ENCODE measurements at regions not wholly inside any gene's neighbourhood (a gene's known extent, or its start where the extent isn't known, plus 50 kb on each side); places are given as distances from the start of the nearest gene placed in this dataset.
"Not testable (repeated sequence)": the region's sequence is repeated elsewhere in the genome, so short reads cannot be mapped to it uniquely, and the experiment has no call there.

DNA sequence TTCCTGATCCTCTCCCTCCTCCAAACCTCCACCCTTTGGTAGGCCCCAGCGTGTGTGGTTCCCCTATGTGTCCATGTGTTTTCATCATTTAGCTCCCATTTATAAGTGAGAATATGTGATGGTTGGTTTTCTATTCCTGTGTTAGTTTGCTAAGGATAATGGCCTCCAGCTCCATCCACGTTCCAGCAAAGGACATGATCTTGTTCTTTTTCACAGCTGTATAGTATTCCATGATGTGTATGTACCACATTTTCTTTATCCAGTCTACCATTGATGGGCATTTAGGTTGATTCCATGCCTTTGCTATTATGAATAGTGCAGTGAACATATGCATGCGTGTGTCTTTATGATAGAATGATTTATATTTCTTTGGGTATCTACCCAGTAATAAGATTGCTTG lies 420.7 kb downstream of the MIAT start:
- no CpG with 5 or more reads among the region's 3 CpGs for WGBS, 2 donors (ENCODE audit: extremely low coverage in 2 of 2, insufficient read length in 2 of 2, insufficient replicate concordance in 1 of 2)
- DNase-seq (ENCODE audit: low spot score); H3K27me3 ChIP-seq (ENCODE audit: control insufficient read depth in 3 of 3, insufficient read depth in 3 of 3, low read depth in 1 of 3, low read length in 3 of 3): not testable (repeated sequence)

DNA sequence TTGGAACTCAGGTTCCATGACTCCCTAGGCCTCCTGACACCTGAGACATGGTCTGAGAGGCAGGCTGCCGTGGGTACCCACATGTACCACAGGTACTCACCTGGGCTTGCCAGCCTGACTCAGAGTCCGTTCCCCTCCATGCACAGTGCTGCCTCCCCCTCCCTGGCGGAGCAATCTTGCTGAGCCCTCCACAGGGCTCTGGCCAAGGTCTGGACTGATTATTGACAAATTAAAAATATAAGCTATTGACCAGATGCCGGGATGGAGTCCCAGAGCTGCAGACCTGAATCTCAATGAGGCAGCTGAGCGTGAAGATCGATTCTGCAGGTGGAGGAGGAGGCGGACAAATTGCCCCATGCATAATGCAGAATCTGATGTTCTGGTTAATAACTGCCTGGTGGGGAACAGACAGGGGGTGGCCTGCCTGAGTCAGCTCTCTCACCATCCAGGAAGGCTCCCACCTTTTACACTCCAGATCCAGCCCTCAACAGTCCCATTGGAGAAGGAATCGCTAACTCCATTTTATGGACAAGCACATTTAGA lies 422.7 kb downstream of the MIAT start:
- Histone ChIP-seq H2AFZ (ENCODE audit: low read length) (no peak overlapping the region), H3K18ac (ENCODE audit: low read length) (no peak overlapping the region), H2BK12ac (ENCODE audit: low read length) (no peak overlapping the region), H2BK5ac (ENCODE audit: low read length) (no peak overlapping the region), H2BK15ac (ENCODE audit: low read length) (no peak overlapping the region), H3K9me3 (replicated peaks in 1 of 2; ENCODE audit: control insufficient read depth in 2 of 2, insufficient read depth in 1 of 2, low read depth in 1 of 2, low read length in 2 of 2) (no peaks in the 10 kb centered on the region), H3K79me1 (ENCODE audit: low read depth, low read length) (no peaks in the 10 kb centered on the region), H4K8ac (ENCODE audit: low read depth, low read length) (no peak overlapping the region), H4K91ac (ENCODE audit: low read depth, low read length, poor library complexity) (no peak overlapping the region), H2AK5ac (ENCODE audit: low read depth, low read length) (no peak overlapping the region), H3K9ac (ENCODE audit: low read depth, low read length, poor library complexity) (no peak overlapping the region), H3K4me3 (ENCODE audit: low read length in 2 of 2) (no peak overlapping the region), H3K27me3 (ENCODE audit: control insufficient read depth in 3 of 3, insufficient read depth in 3 of 3, low read depth in 1 of 3, low read length in 3 of 3) (peaks cover 0 to 4% (median 0%) of the 10 kb centered on the region in 3 experiments), H2BK120ac (ENCODE audit: low read depth, low read length) (no peak overlapping the region), H3K27ac (replicated peaks; ENCODE audit: low read length) (no peak overlapping the region), H3K4me1 (ENCODE audit: control insufficient read depth in 2 of 2, insufficient read depth in 1 of 2, low read depth in 1 of 2, low read length in 2 of 2) (peaks cover 0 to 1% of the 10 kb centered on the region in 2 donors), H3K4ac (ENCODE audit: low read length) (no peak overlapping the region), H3K23ac (ENCODE audit: low read depth, low read length, poor library complexity) (no peak overlapping the region), H3K4me2 (ENCODE audit: insufficient read depth, low read length, poor library complexity, severe bottlenecking) (no peak overlapping the region), H3K14ac (ENCODE audit: low read length) (no peak overlapping the region), H3K36me3 (replicated peaks in 1 of 2; ENCODE audit: control insufficient read depth in 2 of 2, insufficient read depth in 2 of 2, low read length in 2 of 2) (no peaks in the 10 kb centered on the region)
- no CpG with 5 or more reads among the region's 8 CpGs for WGBS, 2 donors (ENCODE audit: extremely low coverage in 2 of 2, insufficient read length in 2 of 2, insufficient replicate concordance in 1 of 2)
- DNase-seq (ENCODE audit: low spot score) = no peak

More for the DNA sequence above, 420.7 kb downstream of the MIAT start:
- H3K14ac ChIP-seq (ENCODE audit: low read length); H3K36me3 ChIP-seq (replicated peaks in 1 of 2; ENCODE audit: control insufficient read depth in 2 of 2, insufficient read depth in 2 of 2, low read length in 2 of 2); H3K4me1 ChIP-seq (ENCODE audit: control insufficient read depth in 2 of 2, insufficient read depth in 1 of 2, low read depth in 1 of 2, low read length in 2 of 2); H4K8ac ChIP-seq (ENCODE audit: low read depth, low read length); H3K27ac ChIP-seq (replicated peaks; ENCODE audit: low read length); H2AK5ac ChIP-seq (ENCODE audit: low read depth, low read length); H3K79me1 ChIP-seq (ENCODE audit: low read depth, low read length); H3K18ac ChIP-seq (ENCODE audit: low read length); H3K4me2 ChIP-seq (ENCODE audit: insufficient read depth, low read length, poor library complexity, severe bottlenecking); H2AFZ ChIP-seq (ENCODE audit: low read length); H3K4ac ChIP-seq (ENCODE audit: low read length); H4K91ac ChIP-seq (ENCODE audit: low read depth, low read length, poor library complexity); H2BK120ac ChIP-seq (ENCODE audit: low read depth, low read length); H3K9ac ChIP-seq (ENCODE audit: low read depth, low read length, poor library complexity); H3K9me3 ChIP-seq (replicated peaks in 1 of 2; ENCODE audit: control insufficient read depth in 2 of 2, insufficient read depth in 1 of 2, low read depth in 1 of 2, low read length in 2 of 2); H2BK5ac ChIP-seq (ENCODE audit: low read length); H2BK15ac ChIP-seq (ENCODE audit: low read length); H3K4me3 ChIP-seq (ENCODE audit: low read length in 2 of 2); H2BK12ac ChIP-seq (ENCODE audit: low read length); H3K23ac ChIP-seq (ENCODE audit: low read depth, low read length, poor library complexity): not testable (repeated sequence)

DNA sequence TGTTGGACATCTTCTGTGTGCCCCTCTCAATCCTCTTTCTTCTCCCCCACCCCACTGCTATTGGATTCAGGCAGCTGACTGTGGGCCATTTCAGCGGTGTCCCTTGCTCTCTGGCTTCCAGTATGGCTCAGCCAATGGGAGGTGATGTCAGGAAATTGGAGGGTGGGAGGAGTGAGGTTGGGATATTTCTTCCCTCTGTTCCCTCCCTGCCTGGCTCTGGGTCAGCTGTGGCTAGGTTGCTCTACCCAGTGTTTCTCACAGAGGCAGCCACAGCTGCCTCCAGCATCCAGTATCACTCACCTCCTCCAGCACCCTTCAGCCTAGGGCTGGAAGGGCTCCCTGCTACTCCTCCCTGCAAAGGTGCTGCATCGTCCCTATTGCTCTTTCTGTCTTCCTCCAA lies 423.5 kb downstream of the MIAT start:
- no peak overlapping the region for H3K4me3 ChIP-seq (ENCODE audit: low read length in 2 of 2)
- no peak overlapping the region for H3K4ac ChIP-seq (ENCODE audit: low read length)
- no peaks in the 10 kb centered on the region for H3K36me3 ChIP-seq (replicated peaks in 1 of 2; ENCODE audit: control insufficient read depth in 2 of 2, insufficient read depth in 2 of 2, low read length in 2 of 2)
- H4K8ac ChIP-seq (ENCODE audit: low read depth, low read length) = no peak overlapping the region
- peak overlapping the region; percentile 6 for H3K18ac ChIP-seq (ENCODE audit: low read length)
- no peak overlapping the region for H4K91ac ChIP-seq (ENCODE audit: low read depth, low read length, poor library complexity)
- no peak overlapping the region for H3K14ac ChIP-seq (ENCODE audit: low read length)
- H3K27ac ChIP-seq (replicated peaks; ENCODE audit: low read length) = no peak overlapping the region
- H2BK120ac ChIP-seq (ENCODE audit: low read depth, low read length) = no peak overlapping the region
- no peak for DNase-seq (ENCODE audit: low spot score)
- no peaks in the 10 kb centered on the region for H3K9me3 ChIP-seq (replicated peaks in 1 of 2; ENCODE audit: control insufficient read depth in 2 of 2, insufficient read depth in 1 of 2, low read depth in 1 of 2, low read length in 2 of 2)
- peaks cover 0 to 4% (median 0%) of the 10 kb centered on the region in 3 experiments for H3K27me3 ChIP-seq (ENCODE audit: control insufficient read depth in 3 of 3, insufficient read depth in 3 of 3, low read depth in 1 of 3, low read length in 3 of 3)
- no peak overlapping the region for H2BK15ac ChIP-seq (ENCODE audit: low read length)
- no peak overlapping the region for H3K4me2 ChIP-seq (ENCODE audit: insufficient read depth, low read length, poor library complexity, severe bottlenecking)
- peaks cover 1 to 3% of the 10 kb centered on the region in 2 donors for H3K4me1 ChIP-seq (ENCODE audit: control insufficient read depth in 2 of 2, insufficient read depth in 1 of 2, low read depth in 1 of 2, low read length in 2 of 2)
- no peak overlapping the region for H2AK5ac ChIP-seq (ENCODE audit: low read depth, low read length)
- no peaks in the 10 kb centered on the region for H3K79me1 ChIP-seq (ENCODE audit: low read depth, low read length)
- no peak overlapping the region for H3K9ac ChIP-seq (ENCODE audit: low read depth, low read length, poor library complexity)
- H3K23ac ChIP-seq (ENCODE audit: low read depth, low read length, poor library complexity) = no peak overlapping the region
- no peak overlapping the region for H2BK5ac ChIP-seq (ENCODE audit: low read length)
- no peak overlapping the region for H2BK12ac ChIP-seq (ENCODE audit: low read length)
- no peak overlapping the region for H2AFZ ChIP-seq (ENCODE audit: low read length)
- no CpG with 5 or more reads among the region's 2 CpGs for WGBS, 2 donors (ENCODE audit: extremely low coverage in 2 of 2, insufficient read length in 2 of 2, insufficient replicate concordance in 1 of 2)

DNA sequence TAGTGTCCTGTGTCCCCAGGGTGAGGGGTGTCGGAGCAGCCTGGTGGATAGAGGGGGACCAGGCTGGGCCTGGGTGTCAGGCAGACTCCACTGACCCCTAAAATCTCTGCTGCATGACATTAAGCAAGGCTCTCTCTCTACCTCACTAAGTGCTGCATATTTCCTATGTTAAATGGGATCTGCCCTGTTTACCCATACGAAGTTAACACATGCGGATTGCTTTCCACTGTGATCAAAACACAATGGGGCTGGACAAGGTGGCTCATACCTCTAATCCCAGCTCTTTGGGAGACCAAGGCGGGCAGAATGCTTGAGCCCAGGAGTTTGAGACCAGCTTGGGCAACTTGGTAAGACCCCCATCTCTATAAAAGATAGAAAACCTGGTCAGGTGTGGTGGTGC lies 426.2 kb downstream of the MIAT start:
- no peak overlapping the region for H4K91ac ChIP-seq (ENCODE audit: low read depth, low read length, poor library complexity)
- WGBS, 2 donors (ENCODE audit: extremely low coverage in 2 of 2, insufficient read length in 2 of 2, insufficient replicate concordance in 1 of 2) = no CpG with 5 or more reads among the region's 4 CpGs
- no peak overlapping the region for H2BK15ac ChIP-seq (ENCODE audit: low read length)
- H3K4ac ChIP-seq (ENCODE audit: low read length) = no peak overlapping the region
- H2BK12ac ChIP-seq (ENCODE audit: low read length) = no peak overlapping the region
- H3K27ac ChIP-seq (replicated peaks; ENCODE audit: low read length) = no peak overlapping the region
- H3K18ac ChIP-seq (ENCODE audit: low read length) = no peak overlapping the region
- H3K36me3 ChIP-seq (replicated peaks in 1 of 2; ENCODE audit: control insufficient read depth in 2 of 2, insufficient read depth in 2 of 2, low read length in 2 of 2) = no peaks in the 10 kb centered on the region
- no peaks in the 10 kb centered on the region for H3K9me3 ChIP-seq (replicated peaks in 1 of 2; ENCODE audit: control insufficient read depth in 2 of 2, insufficient read depth in 1 of 2, low read depth in 1 of 2, low read length in 2 of 2)
- no peak overlapping the region for H2BK5ac ChIP-seq (ENCODE audit: low read length)
- DNase-seq (ENCODE audit: low spot score) = no peak
- no peaks in the 10 kb centered on the region for H3K27me3 ChIP-seq (ENCODE audit: control insufficient read depth in 3 of 3, insufficient read depth in 3 of 3, low read depth in 1 of 3, low read length in 3 of 3)
- no peak overlapping the region for H3K23ac ChIP-seq (ENCODE audit: low read depth, low read length, poor library complexity)
- no peak overlapping the region for H3K9ac ChIP-seq (ENCODE audit: low read depth, low read length, poor library complexity)
- no peak overlapping the region for H2BK120ac ChIP-seq (ENCODE audit: low read depth, low read length)
- H3K4me3 ChIP-seq (ENCODE audit: low read length in 2 of 2) = no peak overlapping the region
- no peak overlapping the region for H3K4me2 ChIP-seq (ENCODE audit: insufficient read depth, low read length, poor library complexity, severe bottlenecking)
- H3K14ac ChIP-seq (ENCODE audit: low read length) = no peak overlapping the region
- peaks cover 1 to 12% of the 10 kb centered on the region in 2 donors for H3K4me1 ChIP-seq (ENCODE audit: control insufficient read depth in 2 of 2, insufficient read depth in 1 of 2, low read depth in 1 of 2, low read length in 2 of 2)
- no peak overlapping the region for H4K8ac ChIP-seq (ENCODE audit: low read depth, low read length)
- no peaks in the 10 kb centered on the region for H3K79me1 ChIP-seq (ENCODE audit: low read depth, low read length)
- H2AFZ ChIP-seq (ENCODE audit: low read length) = no peak overlapping the region
- H2AK5ac ChIP-seq (ENCODE audit: low read depth, low read length) = no peak overlapping the region

Data from neuronal stem cell (in vitro differentiated cells).